Activated naive CD8-positive, alpha-beta T cell (primary cell): ENCODE measurements at regions not wholly inside any gene's neighbourhood (a gene's known extent, or its start where the extent isn't known, plus 50 kb on each side); places are given as distances from the start of the nearest gene placed in this dataset.
"Not testable (repeated sequence)": the region's sequence is repeated elsewhere in the genome, so short reads cannot be mapped to it uniquely, and the experiment has no call there.

Experiments
- H3K27ac Mint-ChIP-seq: one replicate; pipeline ENCODE4 v1.8.0; 2021; ENCODE audit warnings: mixed read lengths
- H3K27me3 Mint-ChIP-seq: one replicate; pipeline ENCODE4 v1.8.0; 2021; ENCODE audit warnings: mixed read lengths
- H3K36me3 Mint-ChIP-seq: one replicate; pipeline ENCODE4 v1.8.0; 2021; ENCODE audit warnings: mixed read lengths
- H3K4me1 Mint-ChIP-seq: one replicate; pipeline ENCODE4 v1.8.0; 2021; ENCODE audit warnings: low read depth, mixed read lengths
- H3K4me3 Mint-ChIP-seq: one replicate; pipeline ENCODE4 v1.8.0; 2021; ENCODE audit warnings: mild to moderate bottlenecking, mixed read lengths
- H3K9me3 Mint-ChIP-seq: one replicate; pipeline ENCODE4 v1.8.0; 2021; ENCODE audit warnings: low read depth, mixed read lengths

GRCh38 chr2:185255566-185255965 lies 483.0 kb upstream of the FSIP2 start:
- H3K4me1 Mint-ChIP-seq, result no peaks in the 10 kb centered on the region
- peaks cover 4% of the 10 kb centered on the region for H3K9me3 Mint-ChIP-seq
- no peaks in the 10 kb centered on the region for H3K27me3 Mint-ChIP-seq
- no peak overlapping the region for H3K27ac Mint-ChIP-seq
- H3K4me3 Mint-ChIP-seq, result no peak overlapping the region
- H3K36me3 Mint-ChIP-seq, result no peaks in the 10 kb centered on the region

GRCh38 chr2:185265747-185266146 lies 472.9 kb upstream of the FSIP2 start:
- Mint-ChIP-seq H3K9me3 (no peaks in the 10 kb centered on the region), H3K4me3 (no peak overlapping the region), H3K27me3 (no peaks in the 10 kb centered on the region), H3K27ac (no peak overlapping the region), H3K4me1 (no peaks in the 10 kb centered on the region), H3K36me3 (no peaks in the 10 kb centered on the region)

DNA sequence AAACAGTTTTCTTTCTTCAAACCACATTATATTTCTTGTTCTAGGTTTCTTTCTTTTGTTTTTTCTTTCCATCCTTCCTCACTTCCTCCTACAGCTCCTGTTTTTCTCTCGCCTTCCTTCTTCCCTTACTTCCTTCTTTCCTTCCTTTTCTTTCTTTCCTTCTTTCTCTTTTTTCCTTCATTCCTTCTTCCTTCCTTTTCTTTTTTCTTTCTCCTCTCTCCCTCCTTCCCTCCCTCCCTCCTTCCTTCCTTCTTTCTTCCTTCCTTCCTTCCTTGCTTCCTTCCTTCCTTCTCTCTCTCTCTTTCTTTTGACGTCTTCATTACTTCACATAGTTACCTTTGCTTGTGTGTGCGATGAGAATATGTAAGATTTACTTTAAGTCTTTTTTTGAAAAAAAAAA lies 470.0 kb upstream of the FSIP2 start:
- H3K4me1 Mint-ChIP-seq, result no peaks in the 10 kb centered on the region
- H3K4me3 Mint-ChIP-seq, result no peak overlapping the region
- H3K27me3 Mint-ChIP-seq, result peaks cover 1% of the 10 kb centered on the region
- no peaks in the 10 kb centered on the region for H3K36me3 Mint-ChIP-seq
- no peak overlapping the region for H3K27ac Mint-ChIP-seq
- H3K9me3 Mint-ChIP-seq, result no peaks in the 10 kb centered on the region

DNA sequence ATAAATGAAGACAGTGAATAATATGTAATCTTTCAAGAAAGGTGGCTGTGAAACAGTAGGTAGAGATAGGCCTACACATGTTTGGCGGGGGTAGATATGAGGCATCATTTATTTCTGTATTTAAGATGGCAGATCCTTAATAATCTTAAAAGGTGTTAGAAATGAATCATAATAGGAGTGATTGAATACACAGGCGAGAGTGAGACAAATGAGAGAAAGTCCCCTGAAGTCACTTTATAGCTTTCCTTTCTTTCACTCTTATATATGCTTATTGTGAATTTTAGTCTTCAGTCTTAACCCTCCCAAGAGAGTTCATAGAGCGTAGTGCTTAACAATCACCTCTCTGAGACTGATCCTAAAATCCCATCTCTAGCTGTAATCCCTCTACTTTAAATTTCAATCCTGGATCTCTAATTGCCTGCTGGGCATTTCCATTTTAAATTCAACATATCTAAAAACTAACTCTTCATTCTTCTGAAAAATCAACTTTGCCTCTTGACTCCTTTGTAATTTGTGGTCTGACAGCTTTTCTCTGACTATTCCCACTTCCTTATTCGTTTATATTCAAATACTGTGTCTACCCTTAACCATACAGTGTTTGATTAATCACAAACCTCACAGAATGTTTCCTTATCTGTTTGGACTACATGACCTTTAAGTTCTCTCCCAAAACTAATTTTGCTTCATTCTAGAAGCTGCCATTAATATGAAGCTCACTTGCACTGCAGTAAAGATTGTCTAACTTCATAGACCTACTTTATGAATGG lies 463.7 kb upstream of the FSIP2 start:
- Mint-ChIP-seq H3K9me3 (no peaks in the 10 kb centered on the region), H3K4me3 (no peak overlapping the region), H3K4me1 (no peaks in the 10 kb centered on the region), H3K27me3 (peaks cover 1% of the 10 kb centered on the region), H3K36me3 (no peaks in the 10 kb centered on the region), H3K27ac (no peak overlapping the region)

- not testable (repeated sequence) for H3K36me3 Mint-ChIP-seq, H3K4me1 Mint-ChIP-seq, H3K4me3 Mint-ChIP-seq, H3K9me3 Mint-ChIP-seq, H3K27ac Mint-ChIP-seq, H3K27me3 Mint-ChIP-seq
Observed at GRCh38 chr2:185275979-185276378, 462.6 kb upstream of the FSIP2 start.

DNA sequence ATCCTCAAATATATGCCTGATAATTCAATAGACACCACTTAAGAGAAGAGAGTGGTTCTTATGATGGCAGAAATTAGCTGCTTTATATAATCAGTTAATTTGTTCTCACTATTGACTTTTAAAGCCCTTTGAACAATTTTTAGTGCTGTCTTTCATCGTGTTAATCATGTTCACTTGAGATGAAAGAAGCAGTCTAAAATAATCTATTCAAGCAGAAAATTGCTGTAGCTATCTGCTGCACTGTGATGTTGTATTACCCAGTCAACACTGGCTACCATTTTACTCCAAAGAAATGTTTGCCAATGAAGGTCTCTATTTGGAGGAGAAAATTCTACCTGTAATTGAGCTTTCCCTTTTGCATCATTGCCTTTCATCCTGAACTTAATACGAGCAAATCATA lies 459.8 kb upstream of the FSIP2 start:
- H3K36me3 Mint-ChIP-seq, result no peaks in the 10 kb centered on the region
- H3K4me1 Mint-ChIP-seq, result no peaks in the 10 kb centered on the region
- H3K27ac Mint-ChIP-seq, result no peak overlapping the region
- H3K4me3 Mint-ChIP-seq, result no peak overlapping the region
- no peaks in the 10 kb centered on the region for H3K27me3 Mint-ChIP-seq
- H3K9me3 Mint-ChIP-seq, result no peaks in the 10 kb centered on the region

- no peaks in the 10 kb centered on the region for H3K9me3 Mint-ChIP-seq
- H3K4me3 Mint-ChIP-seq, result no peak overlapping the region
- no peaks in the 10 kb centered on the region for H3K27me3 Mint-ChIP-seq
Observed at GRCh38 chr2:185279999-185280398, 458.6 kb upstream of the FSIP2 start.

GRCh38 chr2:185284696-185285095 lies 453.9 kb upstream of the FSIP2 start:
- Mint-ChIP-seq H3K36me3 (no peaks in the 10 kb centered on the region), H3K4me1 (no peaks in the 10 kb centered on the region), H3K9me3 (no peaks in the 10 kb centered on the region), H3K27me3 (no peaks in the 10 kb centered on the region), H3K4me3 (no peak overlapping the region), H3K27ac (no peak overlapping the region)

More at GRCh38 chr2:185279999-185280398, 458.6 kb upstream of the FSIP2 start:
- H3K4me1 Mint-ChIP-seq, result no peaks in the 10 kb centered on the region
- no peaks in the 10 kb centered on the region for H3K36me3 Mint-ChIP-seq
- H3K27ac Mint-ChIP-seq, result no peak overlapping the region

DNA sequence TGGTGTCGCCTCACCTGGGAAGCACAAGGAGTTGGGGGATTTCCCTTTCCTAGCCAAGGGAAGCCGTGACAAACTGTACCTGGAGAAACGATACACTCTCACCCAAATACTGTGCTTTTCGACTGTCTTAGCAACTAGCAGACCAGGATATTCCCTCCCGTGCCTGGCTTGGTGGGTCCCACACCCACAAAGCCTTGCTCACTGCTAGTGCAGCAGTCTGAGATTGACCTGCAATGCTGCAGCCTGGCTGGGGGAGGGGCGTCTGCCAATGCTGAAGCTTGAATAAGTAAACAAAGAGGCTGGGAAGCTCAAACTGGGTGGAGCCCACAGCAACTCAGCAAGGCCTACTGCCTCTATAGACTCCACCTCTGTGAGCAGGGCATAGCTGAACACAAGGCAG lies 448.6 kb upstream of the FSIP2 start:
- H3K27ac Mint-ChIP-seq, H3K4me3 Mint-ChIP-seq, H3K36me3 Mint-ChIP-seq, H3K4me1 Mint-ChIP-seq, H3K27me3 Mint-ChIP-seq, H3K9me3 Mint-ChIP-seq: not testable (repeated sequence)

GRCh38 chr2:185291035-185291647 lies 447.5 kb upstream of the FSIP2 start:
- no peaks in the 10 kb centered on the region for H3K27me3 Mint-ChIP-seq
- no peaks in the 10 kb centered on the region for H3K9me3 Mint-ChIP-seq
- no peak overlapping the region for H3K27ac Mint-ChIP-seq
- no peak overlapping the region for H3K4me3 Mint-ChIP-seq
- no peaks in the 10 kb centered on the region for H3K4me1 Mint-ChIP-seq
- H3K36me3 Mint-ChIP-seq, result no peaks in the 10 kb centered on the region

DNA sequence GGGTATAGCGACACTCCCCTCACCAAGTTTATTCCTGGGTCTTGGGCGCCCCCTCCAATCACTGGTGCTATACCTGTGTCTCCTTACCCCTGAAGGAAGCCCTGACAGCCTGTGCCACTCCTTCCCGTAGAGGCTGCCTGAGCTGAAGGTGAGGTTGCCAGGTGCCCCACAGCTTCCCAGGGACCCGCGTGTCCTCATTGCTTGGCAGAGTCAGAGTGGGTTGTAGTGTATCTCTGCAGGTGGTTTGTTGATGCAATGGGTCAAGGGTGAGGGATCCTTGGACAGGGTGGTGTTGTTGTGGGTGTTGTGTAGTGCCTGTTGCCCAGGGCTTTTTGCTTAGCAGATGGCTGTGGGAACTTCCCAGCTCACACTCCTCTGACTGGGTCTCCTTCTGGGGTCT lies 438.7 kb upstream of the FSIP2 start:
- H3K27ac Mint-ChIP-seq, result no peak overlapping the region
- no peaks in the 10 kb centered on the region for H3K36me3 Mint-ChIP-seq
- no peaks in the 10 kb centered on the region for H3K9me3 Mint-ChIP-seq
- no peaks in the 10 kb centered on the region for H3K4me1 Mint-ChIP-seq
- no peaks in the 10 kb centered on the region for H3K27me3 Mint-ChIP-seq
- H3K4me3 Mint-ChIP-seq, result no peak overlapping the region

DNA sequence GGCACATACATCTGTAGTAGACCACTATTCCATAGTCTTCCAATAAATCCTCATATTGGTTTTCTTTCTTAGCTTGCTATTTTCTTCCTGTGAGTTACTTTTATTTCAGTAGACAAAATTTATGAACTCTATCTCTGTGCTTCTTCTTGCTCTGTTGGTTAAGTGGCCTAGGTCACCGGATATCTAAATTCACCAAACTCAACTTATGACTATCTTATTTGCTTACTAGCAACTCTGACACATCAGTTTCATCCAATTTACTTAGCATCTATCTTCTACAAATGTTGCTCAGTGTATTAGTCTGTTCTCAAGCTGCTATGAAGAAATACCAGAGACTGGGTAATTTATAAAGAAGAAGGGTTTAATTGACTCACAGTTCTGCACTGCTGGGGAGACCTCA lies 432.5 kb upstream of the FSIP2 start:
- no peaks in the 10 kb centered on the region for H3K27me3 Mint-ChIP-seq
- H3K4me1 Mint-ChIP-seq, result no peaks in the 10 kb centered on the region
- H3K4me3 Mint-ChIP-seq, result no peak overlapping the region
- no peaks in the 10 kb centered on the region for H3K9me3 Mint-ChIP-seq
- no peak overlapping the region for H3K27ac Mint-ChIP-seq
- H3K36me3 Mint-ChIP-seq, result no peaks in the 10 kb centered on the region

GRCh38 chr2:185316383-185316782 lies 422.2 kb upstream of the FSIP2 start:
- no peak overlapping the region for H3K27ac Mint-ChIP-seq
- H3K27me3 Mint-ChIP-seq, result no peaks in the 10 kb centered on the region

DNA sequence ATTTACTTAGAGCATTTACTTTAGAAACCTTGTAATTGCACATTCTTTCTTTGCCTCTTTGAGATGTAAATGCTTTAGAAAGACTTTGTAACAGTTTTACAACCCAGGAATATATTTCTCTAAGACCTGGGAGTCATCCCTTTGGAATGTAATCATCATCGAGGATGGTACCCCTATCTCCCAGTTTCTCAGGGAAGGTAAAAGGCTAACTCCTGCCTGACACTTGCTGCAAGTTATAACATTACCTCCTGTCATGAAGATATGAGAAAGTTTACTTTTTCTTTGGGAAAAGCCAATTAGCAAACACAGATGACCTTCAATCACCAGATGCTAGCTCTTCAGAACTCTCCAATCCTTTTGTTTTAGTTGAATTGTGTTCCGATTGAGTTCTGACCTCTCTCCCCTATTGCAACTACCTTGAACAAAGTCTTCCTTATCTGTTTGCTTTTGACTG lies 420.3 kb upstream of the FSIP2 start:
- H3K27me3 Mint-ChIP-seq, result no peaks in the 10 kb centered on the region
- no peaks in the 10 kb centered on the region for H3K4me1 Mint-ChIP-seq
- H3K36me3 Mint-ChIP-seq, result no peaks in the 10 kb centered on the region
- peaks cover 3% of the 10 kb centered on the region for H3K9me3 Mint-ChIP-seq
- H3K27ac Mint-ChIP-seq, result no peak overlapping the region
- H3K4me3 Mint-ChIP-seq, result no peak overlapping the region

More at GRCh38 chr2:185316383-185316782, 422.2 kb upstream of the FSIP2 start:
- no peaks in the 10 kb centered on the region for H3K4me1 Mint-ChIP-seq
- H3K36me3 Mint-ChIP-seq, result no peaks in the 10 kb centered on the region
- H3K4me3 Mint-ChIP-seq, result no peak overlapping the region
- peaks cover 3% of the 10 kb centered on the region for H3K9me3 Mint-ChIP-seq

- peaks cover 8% of the 10 kb centered on the region for H3K9me3 Mint-ChIP-seq
- H3K4me1 Mint-ChIP-seq, result no peaks in the 10 kb centered on the region
- no peaks in the 10 kb centered on the region for H3K27me3 Mint-ChIP-seq
- no peak overlapping the region for H3K4me3 Mint-ChIP-seq
- H3K36me3 Mint-ChIP-seq, result no peaks in the 10 kb centered on the region
- no peak overlapping the region for H3K27ac Mint-ChIP-seq
Observed at GRCh38 chr2:185335879-185336278, 402.7 kb upstream of the FSIP2 start.

DNA sequence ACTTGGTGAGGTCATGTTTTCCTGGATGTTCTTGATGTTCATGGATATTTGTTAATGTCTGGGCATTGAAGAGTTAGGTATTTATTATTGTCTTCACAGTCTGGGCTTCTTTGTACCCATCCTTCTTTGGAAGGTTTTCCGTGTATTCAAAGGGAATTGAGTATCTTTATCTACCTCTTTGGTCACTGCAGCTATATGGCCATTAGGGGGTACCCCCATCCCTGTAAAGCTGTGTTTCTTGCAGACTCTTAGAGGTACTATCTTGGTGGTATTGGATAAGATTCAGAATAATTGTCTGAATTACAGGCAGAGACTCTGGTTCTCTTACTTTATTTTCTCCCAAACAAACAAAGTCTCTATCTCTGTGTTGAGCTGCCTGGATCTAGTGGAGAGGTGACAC lies 401.6 kb upstream of the FSIP2 start:
- no peaks in the 10 kb centered on the region for H3K4me1 Mint-ChIP-seq
- no peak overlapping the region for H3K27ac Mint-ChIP-seq
- no peaks in the 10 kb centered on the region for H3K27me3 Mint-ChIP-seq
- no peaks in the 10 kb centered on the region for H3K36me3 Mint-ChIP-seq
- H3K4me3 Mint-ChIP-seq, result no peak overlapping the region
- H3K9me3 Mint-ChIP-seq, result peaks cover 8% of the 10 kb centered on the region
